NCI-H2171 (cell line): ENCODE measurements at regions not wholly inside any gene's neighbourhood (a gene's known extent, or its start where the extent isn't known, plus 50 kb on each side); places are given as distances from the start of the nearest gene placed in this dataset.
A peak's percentile ranks its signal among the peaks of the same experiment; 100 is the strongest.
"Not testable (repeated sequence)": the region's sequence is repeated elsewhere in the genome, so short reads cannot be mapped to it uniquely, and the experiment has no call there.

Source experiments
- DNase-seq: peaks from one replicate; lab custom pipeline; 2025; lab: John Stamatoyannopoulos, UW

- no peak for DNase-seq
Observed at GRCh38 chr5:42989190-42989589, 50.9 kb downstream of the ANXA2R start.

DNA sequence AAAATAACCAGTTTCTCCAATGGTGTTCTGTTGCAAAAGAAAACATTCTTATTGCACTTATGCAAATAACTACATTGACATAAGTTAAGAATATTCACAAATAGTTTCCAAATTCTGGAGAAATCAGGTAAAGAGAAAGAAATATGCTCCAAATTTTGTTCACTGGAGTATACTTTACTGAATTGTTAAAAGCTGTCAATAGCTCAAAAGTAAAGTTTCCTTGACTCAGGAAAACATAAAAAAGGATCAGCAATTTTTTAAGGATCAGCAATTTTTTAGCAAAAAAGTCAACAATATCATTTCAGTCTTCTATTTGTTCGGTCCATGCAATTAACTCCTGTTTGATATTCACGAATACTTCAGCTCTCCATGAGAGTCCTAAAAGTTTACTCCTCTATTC, 51.6 kb downstream of the ANXA2R start:
- DNase-seq, result no peak

DNA sequence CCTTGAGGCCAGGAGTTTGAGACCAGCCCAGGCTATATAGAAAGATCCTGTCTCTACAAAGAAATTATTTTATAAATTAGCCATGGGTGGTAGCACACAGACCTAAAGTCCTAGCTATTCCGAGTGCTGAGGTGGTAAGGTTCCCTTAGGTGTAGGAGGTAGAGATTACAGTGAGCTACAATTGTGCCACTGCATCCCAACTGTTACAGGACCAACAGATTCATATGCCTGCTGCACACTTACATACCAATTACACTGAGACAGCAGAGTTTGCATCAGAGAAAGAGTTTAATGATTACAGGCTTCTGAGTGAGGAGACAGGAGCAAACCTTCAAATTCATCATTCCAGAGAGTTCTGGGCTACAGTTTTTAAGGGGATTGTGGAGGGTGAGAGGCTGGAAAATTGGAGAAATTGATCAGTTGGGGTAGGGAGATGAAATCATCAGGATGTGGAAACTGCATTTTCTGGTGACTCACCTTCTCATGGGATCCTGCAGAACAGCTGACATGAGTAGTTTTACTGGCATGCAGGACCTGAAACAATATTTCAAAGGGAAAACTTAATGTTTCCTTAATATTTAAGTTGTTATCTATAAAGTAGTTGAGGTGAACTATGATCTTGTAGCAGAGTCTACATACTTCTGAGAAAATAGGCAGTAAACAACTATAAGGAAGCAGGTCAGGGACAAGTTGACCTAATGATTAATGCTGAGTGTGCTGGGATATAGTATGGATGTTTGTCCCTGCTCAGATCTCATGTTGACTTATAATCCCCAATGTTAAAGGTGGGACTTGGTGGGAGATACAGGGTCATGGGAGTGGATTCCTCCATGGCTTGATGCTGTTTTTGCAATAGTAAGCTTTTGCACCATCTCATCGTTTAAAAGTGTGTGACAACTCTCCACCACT, 54.7 kb downstream of the ANXA2R start:
- no peak for DNase-seq

GRCh38 chr5:42984307-42984706, 55.8 kb downstream of the ANXA2R start:
- DNase-seq, result no peak

DNA sequence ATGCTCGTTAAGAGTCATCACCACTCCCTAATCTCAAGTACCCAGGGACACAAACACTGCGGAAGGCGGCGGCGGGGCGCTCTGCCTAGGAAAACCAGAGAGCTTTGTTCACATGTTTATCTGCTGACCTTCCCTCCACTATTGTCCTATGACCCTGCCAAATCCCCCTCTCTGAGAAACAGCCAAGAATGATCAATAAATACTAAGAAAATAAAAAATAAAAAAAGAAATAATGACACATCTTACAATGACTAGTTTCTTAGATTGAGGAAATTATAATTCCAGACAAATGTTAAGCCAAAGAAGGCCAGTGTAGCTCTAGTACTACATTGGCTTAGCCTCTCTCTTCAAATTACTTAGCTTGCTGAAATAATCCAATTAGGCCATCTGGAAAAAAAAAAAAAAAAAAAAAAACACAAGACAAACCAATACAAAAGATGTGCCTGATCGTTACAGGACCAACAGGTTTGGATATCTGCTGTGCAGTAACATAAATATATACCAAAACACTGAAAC, 58.0 kb downstream of the ANXA2R start:
- DNase-seq, result peak; percentile 24

DNA sequence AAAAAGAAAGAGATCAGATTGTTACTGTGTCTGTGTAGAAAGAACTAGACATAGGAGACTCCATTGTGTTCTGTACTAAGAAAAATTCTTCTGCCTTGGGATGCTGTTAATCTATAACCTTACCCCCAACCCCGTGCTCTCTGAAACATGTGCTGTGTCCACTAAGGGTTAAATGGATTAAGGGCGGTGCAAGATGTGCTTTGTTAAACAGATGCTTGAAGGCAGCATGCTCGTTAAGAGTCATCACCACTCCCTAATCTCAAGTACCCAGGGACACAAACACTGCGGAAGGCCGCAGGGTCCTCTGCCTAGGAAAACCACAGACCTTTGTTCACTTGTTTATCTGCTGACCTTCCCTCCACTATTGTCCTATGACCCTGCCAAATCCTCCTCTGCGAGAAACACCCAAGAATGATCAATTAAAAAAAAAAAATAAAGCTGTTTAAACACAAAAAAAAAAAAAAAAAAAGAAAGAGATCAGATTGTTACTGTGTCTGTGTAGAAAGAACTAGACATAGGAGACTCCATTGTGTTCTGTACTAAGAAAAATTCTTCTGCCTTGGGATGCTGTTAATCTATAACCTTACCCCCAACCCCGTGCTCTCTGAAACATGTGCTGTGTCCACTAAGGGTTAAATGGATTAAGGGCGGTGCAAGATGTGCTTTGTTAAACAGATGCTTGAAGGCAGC, 58.6 kb downstream of the ANXA2R start:
- not testable (repeated sequence) for DNase-seq

DNA sequence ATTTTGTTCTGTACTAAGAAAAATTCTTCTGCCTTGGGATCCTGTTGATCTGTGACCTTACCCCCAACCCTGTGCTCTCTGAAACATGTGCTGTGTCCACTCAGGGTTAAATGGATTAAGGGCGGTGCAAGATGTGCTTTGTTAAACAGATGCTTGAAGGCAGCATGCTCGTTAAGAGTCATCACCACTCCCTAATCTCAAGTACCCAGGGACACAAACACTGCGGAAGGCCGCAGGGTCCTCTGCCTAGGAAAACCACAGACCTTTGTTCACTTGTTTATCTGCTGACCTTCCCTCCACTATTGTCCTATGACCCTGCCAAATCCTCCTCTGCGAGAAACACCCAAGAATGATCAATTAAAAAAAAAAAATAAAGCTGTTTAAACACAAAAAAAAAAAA, 59.1 kb downstream of the ANXA2R start:
- not testable (repeated sequence) for DNase-seq

GRCh38 chr5:42980391-42980790, 59.7 kb downstream of the ANXA2R start:
- DNase-seq, result not testable (repeated sequence)

- DNase-seq, result not testable (repeated sequence)
Observed at GRCh38 chr5:42979242-42979641, 60.9 kb downstream of the ANXA2R start.

- no peak for DNase-seq
Observed at GRCh38 chr5:42974536-42974935, 65.6 kb downstream of the ANXA2R start.

DNA sequence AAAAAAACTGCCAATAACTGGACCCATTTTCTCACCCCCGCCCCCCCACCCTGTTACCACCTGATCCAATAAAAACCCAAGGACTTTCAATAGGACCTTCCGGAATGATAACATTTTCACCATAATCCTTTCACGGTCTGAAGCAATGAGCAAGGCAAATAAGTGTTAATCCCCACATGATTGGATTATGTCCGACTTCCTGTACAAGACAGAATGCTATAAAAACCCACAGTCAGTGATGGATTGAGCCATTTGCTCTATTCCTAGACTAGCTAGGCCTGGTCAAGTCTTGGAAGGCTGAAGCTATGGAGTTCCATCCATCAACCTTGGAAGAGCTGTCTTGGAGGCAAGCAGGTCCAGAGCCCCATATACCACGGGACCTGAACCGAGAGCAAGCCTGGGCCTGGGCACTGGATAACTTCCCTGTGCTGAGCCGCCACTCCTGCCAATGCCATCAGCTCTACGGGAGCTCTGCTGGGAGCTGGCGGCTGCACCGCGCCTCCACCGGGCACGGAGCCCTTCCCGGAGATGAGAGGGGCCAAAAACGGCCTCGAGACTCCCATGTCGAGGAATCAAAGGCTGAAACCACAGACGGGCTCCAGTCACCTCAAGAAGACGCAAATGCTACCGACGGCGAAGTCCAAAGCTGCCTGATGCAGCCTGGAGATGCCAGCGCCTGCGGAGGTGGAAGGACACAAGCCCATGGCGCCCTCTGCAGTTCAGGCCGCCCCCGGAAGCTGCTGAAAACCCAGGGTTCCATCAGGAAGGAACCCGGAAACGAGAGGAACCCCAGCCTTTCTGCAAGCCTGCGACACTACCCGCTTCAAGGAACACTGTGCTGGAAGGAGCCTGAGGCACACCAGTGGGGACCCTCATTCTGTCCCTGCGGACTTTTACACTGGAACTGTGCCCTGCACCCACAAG, 69.2 kb downstream of the ANXA2R start:
- DNase-seq, result no peak

DNA sequence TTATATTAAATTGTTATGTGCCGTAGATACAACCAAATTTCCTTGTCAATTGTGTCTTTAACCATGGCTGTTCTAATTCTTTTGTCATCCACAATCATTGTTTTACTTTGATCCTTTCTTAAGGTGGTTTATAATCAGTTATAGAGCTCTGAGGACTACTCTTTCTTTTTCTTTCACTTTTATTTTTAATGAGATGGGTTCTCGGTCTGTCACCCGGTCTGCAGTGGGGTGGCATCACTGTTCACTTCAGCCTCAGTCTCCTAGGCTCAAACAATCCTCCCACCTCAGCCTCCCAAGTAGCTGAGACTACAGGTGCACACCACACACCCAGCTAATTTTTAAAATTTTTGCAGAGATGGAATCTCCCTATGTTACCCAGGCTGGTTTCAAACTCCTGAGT, 74.2 kb downstream of the ANXA2R start:
- no peak for DNase-seq

- no peak for DNase-seq
Observed at GRCh38 chr5:42963412-42963811, 76.7 kb downstream of the ANXA2R start.

GRCh38 chr5:42962124-42962523, 78.0 kb downstream of the ANXA2R start:
- no peak for DNase-seq

DNA sequence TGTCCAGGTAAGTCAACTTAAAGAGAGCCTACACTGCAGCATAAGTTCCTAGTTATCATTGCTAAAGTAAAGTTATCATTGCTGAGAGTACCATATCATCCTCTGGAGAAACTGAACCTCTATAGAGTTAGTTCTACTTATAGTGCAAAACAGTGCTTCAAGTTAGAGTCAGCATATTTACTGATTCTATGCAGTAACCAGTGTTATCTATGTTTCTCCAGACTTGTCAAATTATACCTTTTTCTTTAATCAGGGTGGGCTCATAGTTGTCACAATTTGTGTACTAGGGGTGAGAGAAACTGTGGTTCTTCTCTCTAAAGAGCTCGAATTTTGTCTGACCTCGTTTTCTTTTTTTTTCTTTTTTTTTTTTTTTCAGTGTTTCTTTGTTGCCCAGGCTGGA, 79.6 kb downstream of the ANXA2R start:
- no peak for DNase-seq

DNA sequence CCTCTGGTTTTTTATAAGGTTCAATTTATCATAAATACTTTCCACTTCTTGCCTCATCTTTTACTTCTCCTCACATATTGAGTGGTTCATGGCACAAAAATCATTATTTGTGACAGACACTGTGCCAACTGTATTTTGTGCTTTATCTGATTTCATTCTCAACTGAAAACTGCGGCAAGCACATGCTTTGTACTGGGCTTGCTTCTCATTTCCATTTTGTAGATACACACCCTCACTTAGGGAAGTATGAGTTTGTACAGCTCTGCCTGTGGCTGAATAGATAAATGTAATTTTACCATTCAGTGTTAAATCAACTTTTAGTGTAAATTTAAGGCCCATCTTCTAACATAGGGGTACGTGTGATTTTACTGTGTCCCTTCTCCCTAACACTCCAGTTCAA, 83.6 kb downstream of the ANXA2R start:
- no peak for DNase-seq

- DNase-seq, result no peak
Observed at GRCh38 chr5:42953041-42953440, 87.1 kb downstream of the ANXA2R start.

GRCh38 chr5:42952578-42952974, 87.5 kb downstream of the ANXA2R start:
- DNase-seq, result no peak

DNA sequence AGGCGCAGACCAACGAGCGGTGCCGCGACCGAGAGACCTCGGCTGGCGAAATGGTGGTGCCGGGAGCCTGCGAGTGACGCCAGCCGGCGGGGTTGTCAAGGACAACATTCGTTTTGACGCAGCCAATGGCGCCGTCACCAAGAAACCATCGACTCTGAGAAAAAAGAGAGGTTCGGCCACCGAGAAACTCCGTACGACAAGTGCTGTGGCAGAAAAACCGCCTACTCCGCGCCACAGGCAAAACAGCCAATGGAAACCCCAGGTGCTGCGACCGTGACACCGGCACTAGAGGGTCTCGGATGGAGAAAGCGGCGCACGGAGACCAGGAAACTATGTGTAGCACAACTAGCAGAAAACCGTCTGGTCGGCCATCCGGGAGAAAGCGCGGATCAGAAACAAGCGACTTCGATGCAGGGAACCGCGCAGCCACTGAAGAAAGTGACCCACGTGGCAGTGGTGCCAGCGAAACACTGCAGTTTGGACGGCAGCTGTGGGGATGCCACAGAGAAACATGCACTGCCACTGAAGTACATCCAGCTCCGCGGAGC, 88.8 kb downstream of the ANXA2R start:
- DNase-seq, result no peak

DNA sequence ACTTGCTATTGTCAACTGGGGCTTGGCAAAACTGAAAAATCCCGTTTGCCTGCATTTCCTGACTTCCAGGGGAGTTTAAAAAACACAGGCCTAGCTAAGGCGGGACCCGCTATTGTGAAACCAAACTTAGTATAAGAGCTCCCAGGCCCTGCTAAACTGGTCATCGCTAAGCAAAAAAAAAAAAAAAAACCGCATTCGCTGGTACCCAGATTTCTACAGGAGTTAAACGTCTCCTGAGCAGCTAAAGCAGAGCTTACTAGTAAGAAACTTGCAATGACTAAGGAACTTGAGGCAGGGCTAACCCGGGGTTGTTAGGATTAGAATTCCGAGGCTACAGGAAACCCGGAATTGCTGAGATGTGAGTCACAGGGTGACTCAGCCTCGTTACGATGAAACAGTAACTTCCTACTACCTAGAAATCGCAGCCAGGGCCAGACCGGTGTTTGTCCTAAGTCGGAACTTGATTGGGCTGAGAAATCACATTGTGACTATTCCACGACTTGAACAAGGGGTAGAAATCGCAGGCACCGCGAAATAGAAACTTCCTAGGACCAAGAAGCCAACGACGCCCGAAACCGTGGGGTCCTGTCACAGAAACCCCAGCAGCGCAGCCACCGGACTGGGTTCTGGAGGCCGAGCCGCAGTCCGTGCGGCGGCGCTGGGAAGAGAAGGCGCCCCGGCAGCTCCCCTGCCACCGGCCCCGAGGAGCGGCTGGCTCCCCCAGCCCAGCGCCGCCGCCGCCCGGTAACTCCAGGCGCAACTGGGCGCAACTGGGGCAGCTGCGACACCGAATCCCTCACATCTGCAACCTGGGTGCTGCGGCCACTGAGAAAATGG, 89.4 kb downstream of the ANXA2R start:
- DNase-seq, result no peak

DNA sequence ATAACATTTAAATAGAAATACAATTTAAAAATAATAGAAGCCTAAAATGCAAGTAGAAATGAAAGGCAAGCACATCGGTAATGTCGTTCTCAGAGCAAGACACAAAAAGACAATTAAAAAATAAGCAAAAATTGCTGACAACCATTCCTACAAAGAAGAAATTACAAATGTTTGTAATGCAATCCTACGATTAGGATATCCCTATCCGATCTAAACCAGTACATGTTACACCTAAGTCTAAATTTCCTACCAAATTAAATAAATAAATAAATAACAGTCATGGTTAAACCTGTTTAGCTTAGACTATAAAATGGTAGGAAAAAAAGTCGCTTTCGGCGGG, 90.0 kb downstream of the ANXA2R start:
- DNase-seq, result no peak
